Astrocyte (in vitro differentiated cells and primary cell): ENCODE measurements at regions not wholly inside any gene's neighbourhood (a gene's known extent, or its start where the extent isn't known, plus 50 kb on each side); places are given as distances from the start of the nearest gene placed in this dataset.

Source experiments
- DNase-seq: peaks from one replicate; pipeline ENCODE4 v3.0.0-alpha.2; 2010; ENCODE audit warnings: low read depth
- FAIRE-seq: peaks from 2 replicates; lab custom pipeline; 2011; peaks lifted over from hg19 to GRCh38; lab: Jason Lieb, UNC
- H2AFZ ChIP-seq: 2 replicates; pipeline ENCODE4 v1.6.0; 2012; ENCODE audit warnings: low read depth, low read length, inconsistent platforms
- H3K27ac ChIP-seq: 2 replicates; pipeline ENCODE4 v1.5.1; 2011; ENCODE audit warnings: low read depth, low read length, inconsistent platforms
- H3K27me3 ChIP-seq: 2 replicates; pipeline ENCODE4 v1.6.0; 2011; ENCODE audit warnings: low read length, inconsistent platforms; ENCODE audit not compliant: insufficient read depth
- H3K36me3 ChIP-seq: 2 replicates; pipeline ENCODE4 v1.5.1; 2011; ENCODE audit warnings: low read length, inconsistent platforms; ENCODE audit not compliant: insufficient read depth
- H3K4me1 ChIP-seq: 2 replicates; pipeline ENCODE4 v1.5.1; 2011; ENCODE audit warnings: low read length, inconsistent platforms; ENCODE audit not compliant: insufficient read depth
- H3K4me2 ChIP-seq: 2 replicates; pipeline ENCODE4 v1.6.0; 2012; ENCODE audit warnings: low read length, inconsistent platforms
- H3K4me3 ChIP-seq: 2 replicates; pipeline ENCODE4 v1.5.1; 2011; ENCODE audit warnings: low read depth, mild to moderate bottlenecking, low read length, inconsistent platforms; ENCODE audit not compliant: insufficient read depth
- H3K79me2 ChIP-seq: 2 replicates; pipeline ENCODE4 v1.6.0; 2012; ENCODE audit warnings: mild to moderate bottlenecking, low read length, inconsistent platforms; ENCODE audit not compliant: insufficient read depth
- H3K9ac ChIP-seq: 2 replicates; pipeline ENCODE4 v1.6.0; 2012; ENCODE audit warnings: mild to moderate bottlenecking, low read length, inconsistent platforms
- H3K9me3 ChIP-seq: 2 replicates; pipeline ENCODE4 v1.5.1; 2012; ENCODE audit warnings: low read depth, mild to moderate bottlenecking, low read length, inconsistent platforms; ENCODE audit not compliant: insufficient read depth
- H4K20me1 ChIP-seq: 2 replicates; pipeline ENCODE4 v1.6.0; 2012; ENCODE audit warnings: low read length, inconsistent platforms; ENCODE audit not compliant: insufficient read depth
- H3K27ac Mint-ChIP-seq: one replicate; pipeline ENCODE4 v1.8.0; 2021; ENCODE audit warnings: mild to moderate bottlenecking, mixed read lengths; ENCODE audit not compliant: unreplicated experiment
- H3K27me3 Mint-ChIP-seq: one replicate; pipeline ENCODE4 v1.8.0; 2021; ENCODE audit warnings: low read depth, mixed read lengths; ENCODE audit not compliant: unreplicated experiment
- H3K36me3 Mint-ChIP-seq: one replicate; pipeline ENCODE4 v1.8.0; 2021; ENCODE audit warnings: low read depth, mixed read lengths; ENCODE audit not compliant: unreplicated experiment
- H3K4me1 Mint-ChIP-seq: one replicate; pipeline ENCODE4 v1.8.0; 2021; ENCODE audit warnings: low read depth, mixed read lengths; ENCODE audit not compliant: unreplicated experiment
- H3K4me3 Mint-ChIP-seq: one replicate; pipeline ENCODE4 v1.8.0; 2021; ENCODE audit warnings: mild to moderate bottlenecking, moderate library complexity, mixed read lengths; ENCODE audit not compliant: unreplicated experiment
- H3K9me3 Mint-ChIP-seq: one replicate; pipeline ENCODE4 v1.8.0; 2021; ENCODE audit warnings: mild to moderate bottlenecking, mixed read lengths; ENCODE audit not compliant: unreplicated experiment
- EZH2 ChIP-seq: IDR thresholded peaks from 2 replicates; pipeline ENCODE4 v1.6.1; 2012; ENCODE audit warnings: mild to moderate bottlenecking, low read length, inconsistent platforms; ENCODE audit not compliant: insufficient read depth
- TF ChIP-seq, protein P1 (sequence below): IDR thresholded peaks from 2 replicates; pipeline ENCODE4 v1.5.1; 2011; ENCODE audit warnings: low read depth, mild to moderate bottlenecking, inconsistent platforms, low read length, moderate library complexity; ENCODE audit not compliant: insufficient read depth

DNA sequence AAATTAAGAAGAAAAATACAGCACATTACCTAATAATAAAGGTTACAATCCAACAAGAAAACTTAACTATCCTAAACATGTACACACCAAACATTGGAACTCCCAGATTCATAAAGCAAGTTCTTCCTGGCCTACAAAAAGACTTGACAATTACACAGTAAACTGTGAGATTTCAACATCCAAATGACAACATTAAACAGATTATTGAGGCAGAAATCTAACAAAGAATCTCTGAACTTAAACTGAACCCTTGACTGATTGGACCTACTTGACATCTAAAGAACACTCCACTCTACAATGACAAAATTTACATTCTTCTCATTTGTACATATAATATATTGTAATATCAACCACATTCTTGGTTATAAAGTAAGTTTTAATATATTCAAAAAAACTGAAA, 1341.3 kb downstream of the LRFN5 start:
- H3K36me3 Mint-ChIP-seq: no peaks in the 10 kb centered on the region

DNA sequence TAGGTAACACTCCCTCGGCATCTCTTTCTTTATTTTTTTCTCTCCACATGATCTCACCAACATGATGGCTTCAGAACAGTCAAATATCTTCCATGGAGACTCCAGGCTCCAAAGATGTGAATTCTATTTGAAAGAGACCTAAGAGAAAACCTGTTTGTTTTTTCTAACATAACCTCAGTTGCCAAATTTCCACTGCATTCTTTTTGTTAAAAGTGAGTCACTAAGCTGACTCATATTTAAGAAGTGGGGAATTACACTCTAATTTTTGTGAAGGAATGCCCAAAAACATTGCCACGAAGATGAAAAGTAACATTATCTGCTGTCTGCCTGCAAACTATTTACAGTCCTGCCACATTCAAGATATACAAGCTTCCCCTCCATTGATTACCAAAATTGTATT, 1337.6 kb downstream of the LRFN5 start:
- H3K27ac Mint-ChIP-seq: no peak overlapping the region
- peaks cover 3% of the 10 kb centered on the region for H3K4me1 ChIP-seq
- peak; percentile 41 for DNase-seq
- H3K79me2 ChIP-seq: no peaks in the 10 kb centered on the region
- FAIRE-seq: no peak
- H3K4me3 ChIP-seq: no peak overlapping the region
- no peak overlapping the region for H3K4me3 Mint-ChIP-seq
- TF ChIP-seq, protein P1, sequence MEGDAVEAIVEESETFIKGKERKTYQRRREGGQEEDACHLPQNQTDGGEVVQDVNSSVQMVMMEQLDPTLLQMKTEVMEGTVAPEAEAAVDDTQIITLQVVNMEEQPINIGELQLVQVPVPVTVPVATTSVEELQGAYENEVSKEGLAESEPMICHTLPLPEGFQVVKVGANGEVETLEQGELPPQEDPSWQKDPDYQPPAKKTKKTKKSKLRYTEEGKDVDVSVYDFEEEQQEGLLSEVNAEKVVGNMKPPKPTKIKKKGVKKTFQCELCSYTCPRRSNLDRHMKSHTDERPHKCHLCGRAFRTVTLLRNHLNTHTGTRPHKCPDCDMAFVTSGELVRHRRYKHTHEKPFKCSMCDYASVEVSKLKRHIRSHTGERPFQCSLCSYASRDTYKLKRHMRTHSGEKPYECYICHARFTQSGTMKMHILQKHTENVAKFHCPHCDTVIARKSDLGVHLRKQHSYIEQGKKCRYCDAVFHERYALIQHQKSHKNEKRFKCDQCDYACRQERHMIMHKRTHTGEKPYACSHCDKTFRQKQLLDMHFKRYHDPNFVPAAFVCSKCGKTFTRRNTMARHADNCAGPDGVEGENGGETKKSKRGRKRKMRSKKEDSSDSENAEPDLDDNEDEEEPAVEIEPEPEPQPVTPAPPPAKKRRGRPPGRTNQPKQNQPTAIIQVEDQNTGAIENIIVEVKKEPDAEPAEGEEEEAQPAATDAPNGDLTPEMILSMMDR: no peak
- no peak for TF ChIP-seq EZH2
- no peaks in the 10 kb centered on the region for H3K27me3 ChIP-seq
- H2AFZ ChIP-seq: no peak overlapping the region
- no peaks in the 10 kb centered on the region for H3K27me3 Mint-ChIP-seq
- H3K4me1 Mint-ChIP-seq: peaks cover 4% of the 10 kb centered on the region
- no peaks in the 10 kb centered on the region for H4K20me1 ChIP-seq
- no peak overlapping the region for H3K27ac ChIP-seq
- H3K9me3 ChIP-seq: no peaks in the 10 kb centered on the region
- no peaks in the 10 kb centered on the region for H3K9me3 Mint-ChIP-seq
- no peaks in the 10 kb centered on the region for H3K36me3 ChIP-seq
- H3K36me3 Mint-ChIP-seq: no peaks in the 10 kb centered on the region
- H3K4me2 ChIP-seq: peak overlapping the region; percentile 4
- H3K9ac ChIP-seq: no peak overlapping the region

More for the DNA sequence above, 1341.3 kb downstream of the LRFN5 start:
- Histone ChIP-seq H3K27ac (no peak overlapping the region), H3K27me3 (no peaks in the 10 kb centered on the region), H3K79me2 (no peaks in the 10 kb centered on the region), H3K4me1 (peaks cover 3% of the 10 kb centered on the region), H3K36me3 (no peaks in the 10 kb centered on the region), H2AFZ (no peak overlapping the region), H4K20me1 (no peaks in the 10 kb centered on the region), H3K4me2 (no peak overlapping the region), H3K9ac (no peak overlapping the region), H3K9me3 (no peaks in the 10 kb centered on the region), H3K4me3 (no peak overlapping the region)
- TF ChIP-seq, protein P1: no peak
- no peak for TF ChIP-seq EZH2
- Mint-ChIP-seq H3K4me1 (peaks cover 4% of the 10 kb centered on the region), H3K27ac (no peak overlapping the region), H3K4me3 (no peak overlapping the region), H3K9me3 (no peaks in the 10 kb centered on the region), H3K27me3 (no peaks in the 10 kb centered on the region)
- DNase-seq (no peak), FAIRE-seq (no peak)

- Mint-ChIP-seq H3K27ac (no peak overlapping the region), H3K36me3 (no peaks in the 10 kb centered on the region), H3K4me1 (no peaks in the 10 kb centered on the region), H3K4me3 (no peak overlapping the region), H3K27me3 (no peaks in the 10 kb centered on the region), H3K9me3 (no peaks in the 10 kb centered on the region)
- Histone ChIP-seq H3K4me1 (no peaks in the 10 kb centered on the region), H3K27me3 (no peaks in the 10 kb centered on the region), H3K9ac (no peak overlapping the region), H3K4me3 (no peak overlapping the region), H3K27ac (no peak overlapping the region), H3K4me2 (no peak overlapping the region), H2AFZ (no peak overlapping the region), H3K9me3 (peaks cover 8% of the 10 kb centered on the region), H3K36me3 (no peaks in the 10 kb centered on the region), H4K20me1 (no peaks in the 10 kb centered on the region), H3K79me2 (no peaks in the 10 kb centered on the region)
- DNase-seq: no peak
- no peak for TF ChIP-seq EZH2
- TF ChIP-seq, protein P1: no peak
- no peak for FAIRE-seq
Measured at GRCh38 chr14:42931308-42931707, 1324.6 kb downstream of the LRFN5 start.
